Hypothalamus (tissue), 51 donors: ENCODE measurements at regions not wholly inside any gene's neighbourhood (a gene's known extent, or its start where the extent isn't known, plus 50 kb on each side); places are given as distances from the start of the nearest gene placed in this dataset.
"Not testable (repeated sequence)": the region's sequence is repeated elsewhere in the genome, so short reads cannot be mapped to it uniquely, and the experiment has no call there.

Experiments used
- DNase-seq, 51 donors: peaks; one replicate each; lab custom pipeline; 2025; lab: John Stamatoyannopoulos, UW

DNA sequence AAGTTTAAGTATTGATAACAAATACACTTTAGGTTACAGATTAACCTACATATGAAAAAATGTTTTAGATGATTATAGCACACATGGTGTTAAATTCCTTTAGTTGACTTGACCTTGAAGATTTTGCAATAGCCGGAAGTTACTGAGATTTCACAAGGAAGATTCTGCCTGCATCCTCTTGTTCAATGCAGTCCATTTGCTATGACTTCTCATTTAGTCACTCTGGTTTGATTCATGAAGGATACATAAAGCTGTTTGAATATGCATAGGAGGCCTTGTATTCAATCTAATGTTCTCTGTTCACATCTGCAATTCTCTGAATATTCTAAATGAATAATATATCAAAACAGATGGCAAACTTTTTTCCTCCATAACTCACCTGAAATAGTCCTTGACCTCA, 870.2 kb upstream of the GOT2 start:
- DNase-seq = no peak

DNA sequence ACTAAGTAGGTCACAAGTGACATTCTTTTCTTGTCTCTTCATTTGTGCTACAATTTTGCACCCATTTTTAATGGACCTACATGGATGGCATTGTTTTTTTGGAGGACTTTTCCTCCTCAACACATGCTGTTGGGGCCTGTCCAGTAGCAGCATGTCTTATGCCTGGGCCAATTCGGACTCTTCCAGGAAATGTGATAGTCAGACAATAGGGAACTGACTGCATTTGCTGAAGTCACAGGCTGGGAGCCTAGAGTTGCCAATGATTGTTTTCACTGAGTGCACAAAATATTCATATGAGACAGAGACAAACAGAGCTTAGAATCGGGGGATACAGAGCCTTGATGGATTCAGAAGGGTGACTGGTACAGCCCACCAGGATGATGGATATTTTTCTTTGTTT, 867.3 kb upstream of the GOT2 start:
- peak in 20 of 51 donors; percentile 1 to 61 (median 22) for DNase-seq

- peak in 3 of 51 donors; percentile 2 to 7 (median 5) for DNase-seq
Measured at GRCh38 chr16:59597269-59597668, 863.2 kb upstream of the GOT2 start.

- DNase-seq = no peak
Measured at GRCh38 chr16:59596693-59597092, 862.6 kb upstream of the GOT2 start.

- no peak for DNase-seq
Measured at GRCh38 chr16:59593194-59593661, 859.1 kb upstream of the GOT2 start.

DNA sequence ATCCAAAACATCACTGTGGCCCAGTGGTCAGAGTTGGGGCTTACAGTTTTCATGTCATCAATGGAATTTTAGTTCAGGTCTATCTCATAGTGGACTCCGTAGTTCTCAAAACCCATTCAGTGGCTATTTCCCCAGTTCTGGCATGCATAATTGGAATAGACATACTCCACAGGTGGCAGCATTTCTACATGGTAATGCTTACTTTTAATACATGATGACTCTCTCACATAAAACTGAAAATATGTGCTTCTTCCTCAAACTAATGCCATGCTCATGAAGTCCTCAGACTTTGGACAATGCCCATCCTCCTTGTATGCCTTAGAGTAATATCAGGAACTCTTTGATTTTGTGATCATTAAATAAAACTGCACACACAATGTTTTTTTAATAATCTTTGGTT, 857.4 kb upstream of the GOT2 start:
- no peak for DNase-seq

DNA sequence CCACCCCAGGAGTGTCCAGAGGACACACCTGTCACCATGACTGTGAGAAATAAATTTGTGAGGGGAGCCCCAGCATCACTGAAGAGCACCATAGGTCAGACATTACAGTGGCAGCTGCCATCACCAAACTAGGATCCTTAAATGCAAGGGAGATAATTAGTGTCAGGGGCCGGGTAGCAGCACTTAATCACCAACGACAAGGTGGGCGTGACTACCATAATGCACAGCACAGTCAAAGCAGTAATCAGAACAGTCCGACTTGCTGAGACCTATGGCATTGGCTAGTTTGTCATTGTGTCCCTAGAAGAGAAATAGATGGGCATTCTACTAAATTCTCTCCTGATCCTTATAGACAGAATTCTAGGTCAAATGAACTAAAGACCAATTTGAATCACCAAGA, 856.7 kb upstream of the GOT2 start:
- DNase-seq = no peak

DNA sequence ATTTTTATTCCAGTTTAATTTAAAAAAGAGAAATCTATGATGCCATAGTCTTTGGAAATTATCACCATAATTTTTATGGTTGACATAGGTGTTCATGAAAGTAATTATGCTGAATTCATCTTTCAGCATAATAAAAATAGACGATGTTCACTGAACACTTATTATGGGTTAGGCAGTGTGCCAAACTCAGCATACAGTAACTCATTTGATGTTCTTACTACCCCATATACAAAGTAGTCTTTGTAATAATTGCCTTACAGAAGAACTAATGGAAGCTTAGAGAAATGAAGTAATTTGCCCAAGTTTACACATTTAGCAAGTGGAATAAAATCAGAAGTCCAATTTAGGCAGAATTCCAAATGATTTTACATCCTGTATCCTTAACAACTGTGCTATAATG, 852.2 kb upstream of the GOT2 start:
- no peak for DNase-seq

DNA sequence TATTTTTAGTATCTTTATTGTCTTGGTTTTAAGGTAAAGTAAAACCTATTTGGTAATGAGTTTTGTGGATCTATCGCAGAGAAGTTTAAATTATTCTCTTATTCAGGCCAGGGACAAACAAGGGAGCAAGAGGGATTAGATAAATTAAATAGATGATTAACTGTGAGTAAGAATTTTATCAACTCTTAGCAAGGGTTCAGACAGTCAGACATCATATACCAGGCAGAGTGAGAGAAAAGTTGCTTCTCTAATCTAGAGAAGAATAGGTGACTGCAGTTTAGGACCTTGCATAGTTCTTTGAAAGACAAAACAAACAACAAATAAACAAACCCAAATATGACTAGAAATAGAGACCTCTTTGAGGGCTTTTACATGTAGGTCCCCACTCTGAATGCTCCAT, 840.2 kb upstream of the GOT2 start:
- DNase-seq = no peak

DNA sequence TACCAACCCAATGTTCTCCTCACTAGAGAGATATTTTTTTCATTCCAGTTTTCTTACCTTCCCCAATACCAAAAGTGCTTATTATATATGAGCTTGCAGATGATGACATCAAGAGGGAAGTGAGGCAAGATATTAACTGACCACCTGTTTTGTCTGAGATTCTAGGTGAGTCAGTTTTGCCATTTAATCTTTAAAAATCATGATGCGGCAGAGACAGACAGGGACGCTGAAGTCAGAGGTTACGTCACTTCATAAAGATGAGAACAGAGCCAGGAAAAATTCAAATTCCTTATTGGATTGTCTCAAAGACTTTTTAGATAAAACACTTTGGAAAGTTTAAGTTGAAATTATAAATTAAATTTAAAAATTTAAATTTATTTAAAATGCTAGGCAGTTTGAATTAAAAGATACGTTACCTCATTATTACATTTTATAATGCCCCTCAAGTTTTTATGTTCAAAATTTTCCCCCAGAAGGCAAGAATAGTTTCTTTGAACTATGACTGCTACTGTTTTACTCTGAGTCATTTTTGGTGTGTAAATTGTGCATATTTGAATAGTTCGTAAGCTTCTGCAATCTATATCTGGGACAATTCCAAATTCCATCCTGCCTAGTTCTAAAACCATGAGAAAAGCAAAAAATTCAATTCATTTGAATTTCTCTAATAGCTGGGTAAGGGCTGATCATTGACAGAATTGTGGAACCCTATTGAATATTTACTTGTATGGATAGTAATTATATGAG, 839.6 kb upstream of the GOT2 start:
- no peak for DNase-seq

DNA sequence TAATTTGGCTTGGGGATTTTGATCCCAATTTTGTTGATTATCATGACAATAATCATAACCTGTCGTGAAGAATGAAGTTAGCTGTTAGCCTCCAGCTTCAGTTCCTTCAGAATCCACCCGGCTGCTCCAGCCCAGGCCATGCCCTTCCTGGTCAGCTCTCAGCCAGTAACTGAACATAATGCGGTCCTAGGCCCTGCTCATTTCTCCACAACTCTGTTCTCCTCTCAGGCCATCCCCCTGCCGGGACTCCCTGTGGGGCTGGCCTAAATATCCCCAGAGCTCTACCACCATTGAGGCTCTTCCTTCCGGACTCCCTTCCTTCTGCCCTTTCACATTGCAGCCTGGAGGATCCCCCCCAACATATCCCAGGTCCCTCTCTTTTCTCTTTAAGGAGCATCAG, 833.4 kb upstream of the GOT2 start:
- no peak for DNase-seq

DNA sequence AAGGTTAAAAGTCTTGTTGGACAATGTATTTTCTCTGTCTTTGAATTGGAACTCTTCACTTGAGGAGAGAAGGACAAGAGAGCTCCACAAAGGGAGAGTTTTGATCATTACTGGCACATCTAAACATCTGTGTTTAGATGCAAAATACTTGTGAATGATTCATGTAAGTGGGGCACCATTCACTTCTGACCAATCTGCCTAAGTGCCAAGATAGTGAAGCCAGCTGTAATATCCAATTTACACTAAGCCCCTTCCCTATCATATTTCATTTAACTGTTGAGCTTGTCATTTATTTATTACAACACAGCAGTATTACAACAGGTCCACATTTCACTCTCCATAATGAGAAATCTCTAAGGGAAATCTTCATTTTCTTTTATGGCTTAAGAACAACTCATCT, 832.3 kb upstream of the GOT2 start:
- DNase-seq = no peak

GRCh38 chr16:59558679-59559078, 824.6 kb upstream of the GOT2 start:
- no peak for DNase-seq

DNA sequence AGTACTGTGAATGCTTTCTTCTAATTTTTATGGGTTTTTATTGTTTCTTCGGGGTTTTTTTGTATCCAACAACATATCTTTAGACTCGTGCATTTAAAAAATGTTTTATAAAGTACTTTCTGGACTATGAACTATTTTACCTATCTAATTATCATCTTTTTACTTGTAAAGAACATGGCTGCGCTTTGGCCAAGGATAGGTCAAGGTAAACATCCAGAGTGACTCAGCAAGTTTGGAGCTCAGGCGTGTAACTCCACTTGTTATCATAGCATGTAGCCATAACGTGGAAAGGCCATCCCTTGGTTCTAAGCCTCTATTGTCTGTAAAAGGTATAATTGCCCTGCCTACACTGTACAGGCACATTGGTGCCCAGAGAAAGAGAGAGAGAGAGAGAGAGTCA, 818.0 kb upstream of the GOT2 start:
- DNase-seq = no peak

DNA sequence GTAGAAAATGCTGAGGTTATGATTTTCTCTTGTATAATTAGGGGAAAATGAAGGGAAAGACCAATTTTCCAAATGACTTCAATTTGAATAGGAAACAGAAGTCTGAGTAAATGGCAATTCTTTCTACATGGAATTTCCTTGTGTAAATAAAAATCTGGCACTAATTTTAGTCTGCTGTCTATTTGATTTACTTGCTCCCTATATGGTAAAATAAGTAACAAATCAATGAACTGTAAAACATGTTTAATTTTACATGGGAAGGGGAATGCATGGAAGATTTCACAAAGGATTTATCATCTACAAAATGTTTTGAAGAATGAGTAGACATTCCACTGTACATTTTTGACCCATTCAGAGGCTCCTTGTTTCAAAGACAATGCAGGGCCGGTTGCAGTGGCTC, 811.6 kb upstream of the GOT2 start:
- DNase-seq = no peak

DNA sequence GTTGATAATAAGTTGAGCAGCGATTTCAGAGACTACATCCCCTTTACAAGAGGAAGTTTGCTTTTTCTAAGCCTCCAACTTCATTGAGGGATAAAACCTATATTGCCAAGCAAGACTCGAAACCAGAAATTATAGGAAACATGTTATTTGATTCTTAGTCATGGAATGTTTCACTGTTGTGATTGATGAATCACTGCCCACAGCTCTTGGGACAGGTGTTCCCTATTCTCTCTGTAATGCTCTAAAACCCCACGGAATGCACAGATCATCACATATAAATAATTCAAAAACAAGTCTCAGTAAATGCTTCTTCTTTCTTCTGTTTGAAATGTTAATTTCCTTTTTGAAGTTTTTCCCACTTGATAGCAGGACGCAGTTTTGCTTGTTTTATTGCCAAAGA, 809.5 kb upstream of the GOT2 start:
- DNase-seq = no peak

GRCh38 chr16:59540621-59541020, 806.5 kb upstream of the GOT2 start:
- no peak for DNase-seq

DNA sequence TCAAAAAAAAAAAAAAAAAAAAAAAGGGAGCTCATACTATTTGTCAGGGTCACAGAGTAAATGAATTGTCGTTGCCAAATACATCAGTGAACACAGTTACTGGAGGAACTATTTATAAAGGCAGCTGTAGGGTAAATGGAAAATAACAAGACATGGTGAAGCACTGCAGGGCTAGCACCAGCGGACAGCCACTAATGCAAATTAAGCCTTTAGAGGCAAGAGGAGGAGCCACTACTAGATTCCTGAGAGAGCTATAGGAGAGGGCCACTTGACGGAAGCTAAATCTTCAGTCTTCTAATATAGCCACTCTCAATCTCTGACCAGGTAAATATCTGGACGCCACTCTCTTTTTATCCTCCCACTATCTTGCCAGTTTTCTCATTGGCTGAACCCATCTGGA, 801.2 kb upstream of the GOT2 start:
- DNase-seq = no peak

DNA sequence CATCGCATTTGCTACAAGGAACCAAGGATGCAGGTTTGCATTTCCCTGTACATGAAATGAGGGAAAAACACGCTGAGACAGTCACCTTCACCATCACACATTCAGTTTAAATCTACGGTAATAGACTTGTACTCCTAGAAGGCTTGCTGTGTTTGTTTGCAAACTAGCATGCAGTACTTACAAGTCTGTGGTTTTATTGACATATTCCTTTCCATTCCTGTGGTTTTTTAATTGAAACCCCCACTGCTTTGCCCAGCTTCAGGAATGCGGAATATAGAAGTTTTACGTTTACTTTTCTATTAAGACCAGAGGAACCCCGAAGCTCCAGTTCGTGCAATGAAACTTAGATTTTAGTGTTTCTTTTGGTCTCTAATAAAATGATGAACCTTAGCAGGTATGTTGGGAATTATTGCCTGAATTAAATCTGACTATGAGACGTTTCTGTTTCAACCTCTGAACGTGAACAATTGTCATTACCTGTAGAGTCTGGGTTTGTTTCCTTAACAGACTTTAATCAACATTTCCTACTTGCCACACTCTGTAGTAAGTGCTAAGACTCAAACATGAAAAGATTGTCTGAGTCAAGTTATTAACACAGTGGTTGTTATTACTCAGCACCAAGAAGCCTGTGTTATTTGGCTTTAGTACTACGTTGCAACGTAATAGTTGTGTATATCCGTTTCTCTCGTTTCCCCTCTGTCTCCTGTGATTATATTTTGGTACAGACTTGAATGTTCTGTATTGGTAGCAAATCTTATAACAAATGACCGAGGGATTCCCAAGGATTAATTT, 793.3 kb upstream of the GOT2 start:
- DNase-seq = no peak

DNA sequence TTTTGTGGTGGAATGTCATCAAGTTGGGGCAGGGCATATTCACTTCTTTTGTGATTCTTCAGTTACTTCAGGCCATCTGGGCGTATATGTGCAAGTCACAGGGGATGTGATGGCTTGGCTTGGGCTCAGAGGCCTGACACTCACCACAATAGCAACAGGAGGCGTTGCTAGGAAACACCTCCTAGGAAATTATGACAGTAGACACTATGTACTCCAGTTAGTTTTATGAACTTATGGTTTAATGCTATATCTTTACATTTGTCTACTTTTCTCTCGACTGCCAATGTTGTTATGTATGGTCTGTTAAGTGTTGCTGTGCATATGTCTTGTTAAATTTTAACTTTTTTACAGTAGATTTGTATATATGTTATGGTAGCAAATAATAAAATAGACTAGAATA, 788.7 kb upstream of the GOT2 start:
- no peak for DNase-seq

GRCh38 chr16:59518721-59519120, 784.6 kb upstream of the GOT2 start:
- DNase-seq = not testable (repeated sequence)

GRCh38 chr16:59514651-59515050, 780.5 kb upstream of the GOT2 start:
- DNase-seq = no peak
